ENCODE measurements at regions not wholly inside any gene's neighbourhood (a gene's known extent, or its start where the extent isn't known, plus 50 kb on each side); places are given as distances from the start of the nearest gene placed in this dataset.

DNA sequence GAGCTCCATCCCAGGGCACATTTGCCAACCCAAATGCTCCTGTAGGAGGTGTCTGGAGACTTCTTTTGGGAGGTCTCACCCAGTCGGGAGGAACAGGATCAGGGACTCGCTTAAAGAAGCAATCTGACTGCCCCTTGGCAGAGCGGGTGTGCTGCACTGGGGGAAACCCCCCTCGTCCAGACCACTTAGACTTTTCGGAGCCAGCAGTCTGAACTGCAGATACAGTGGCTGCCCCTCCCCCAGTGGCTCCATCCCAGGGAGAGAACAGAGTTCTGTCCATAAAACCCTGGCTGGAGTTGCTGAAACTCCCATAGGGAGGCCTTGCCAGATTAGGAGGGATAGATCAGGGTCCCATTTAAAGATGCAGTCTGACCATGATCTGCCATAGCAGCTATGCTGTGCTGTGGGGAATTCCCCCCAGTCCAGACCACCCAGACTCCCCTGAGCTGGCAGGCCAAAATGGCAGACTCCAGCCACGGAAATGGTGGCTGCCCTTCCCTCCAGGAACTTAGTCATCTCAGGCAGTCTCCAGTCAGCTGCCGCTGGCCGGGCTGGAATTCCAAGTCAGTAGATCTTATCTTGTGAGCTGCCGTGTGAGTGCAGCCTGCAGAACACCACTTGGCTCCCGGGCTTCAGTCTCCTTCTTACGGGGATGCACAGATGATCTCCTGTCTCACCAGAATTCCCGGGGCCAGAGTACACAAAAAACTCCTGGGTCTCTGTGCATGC is 278.1 kb upstream of the SASH1 start:
- DNase-seq (ENCODE audit: extremely low read depth, insufficient read length): no peak
- Histone ChIP-seq H3K4me3 (replicated peaks; ENCODE audit: low read depth, low read length) (no peak overlapping the region), H3K36me3 (ENCODE audit: control insufficient read depth, insufficient read depth, low read length) (no peaks in the 10 kb centered on the region), H3K27me3 (replicated peaks; ENCODE audit: control insufficient read depth, insufficient read depth, low read length) (no peaks in the 10 kb centered on the region)
- TF ChIP-seq, protein P1, sequence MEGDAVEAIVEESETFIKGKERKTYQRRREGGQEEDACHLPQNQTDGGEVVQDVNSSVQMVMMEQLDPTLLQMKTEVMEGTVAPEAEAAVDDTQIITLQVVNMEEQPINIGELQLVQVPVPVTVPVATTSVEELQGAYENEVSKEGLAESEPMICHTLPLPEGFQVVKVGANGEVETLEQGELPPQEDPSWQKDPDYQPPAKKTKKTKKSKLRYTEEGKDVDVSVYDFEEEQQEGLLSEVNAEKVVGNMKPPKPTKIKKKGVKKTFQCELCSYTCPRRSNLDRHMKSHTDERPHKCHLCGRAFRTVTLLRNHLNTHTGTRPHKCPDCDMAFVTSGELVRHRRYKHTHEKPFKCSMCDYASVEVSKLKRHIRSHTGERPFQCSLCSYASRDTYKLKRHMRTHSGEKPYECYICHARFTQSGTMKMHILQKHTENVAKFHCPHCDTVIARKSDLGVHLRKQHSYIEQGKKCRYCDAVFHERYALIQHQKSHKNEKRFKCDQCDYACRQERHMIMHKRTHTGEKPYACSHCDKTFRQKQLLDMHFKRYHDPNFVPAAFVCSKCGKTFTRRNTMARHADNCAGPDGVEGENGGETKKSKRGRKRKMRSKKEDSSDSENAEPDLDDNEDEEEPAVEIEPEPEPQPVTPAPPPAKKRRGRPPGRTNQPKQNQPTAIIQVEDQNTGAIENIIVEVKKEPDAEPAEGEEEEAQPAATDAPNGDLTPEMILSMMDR (IDR thresholded peaks at IDR 0.05; ENCODE audit: insufficient read depth, low read length, poor library complexity, severe bottlenecking): no peak

- no peaks in the 10 kb centered on the region for H3K27me3 ChIP-seq (replicated peaks; ENCODE audit: control insufficient read depth, insufficient read depth, low read length)
- no peak for DNase-seq (ENCODE audit: extremely low read depth, insufficient read length)
- H3K4me3 ChIP-seq (replicated peaks; ENCODE audit: low read depth, low read length): no peak overlapping the region
- no peaks in the 10 kb centered on the region for H3K36me3 ChIP-seq (ENCODE audit: control insufficient read depth, insufficient read depth, low read length)
- TF ChIP-seq, protein P1 (IDR thresholded peaks at IDR 0.05; ENCODE audit: insufficient read depth, low read length, poor library complexity, severe bottlenecking): no peak
Measured at GRCh38 chr6:148068437-148069061, 274.1 kb upstream of the SASH1 start.

- Histone ChIP-seq H3K36me3 (ENCODE audit: control insufficient read depth, insufficient read depth, low read length) (no peaks in the 10 kb centered on the region), H3K4me3 (replicated peaks; ENCODE audit: low read depth, low read length) (no peak overlapping the region), H3K27me3 (replicated peaks; ENCODE audit: control insufficient read depth, insufficient read depth, low read length) (no peaks in the 10 kb centered on the region)
- TF ChIP-seq, protein P1 (IDR thresholded peaks at IDR 0.05; ENCODE audit: insufficient read depth, low read length, poor library complexity, severe bottlenecking): no peak
- DNase-seq (ENCODE audit: extremely low read depth, insufficient read length): no peak
Measured at GRCh38 chr6:148069256-148069655, 273.4 kb upstream of the SASH1 start.

DNA sequence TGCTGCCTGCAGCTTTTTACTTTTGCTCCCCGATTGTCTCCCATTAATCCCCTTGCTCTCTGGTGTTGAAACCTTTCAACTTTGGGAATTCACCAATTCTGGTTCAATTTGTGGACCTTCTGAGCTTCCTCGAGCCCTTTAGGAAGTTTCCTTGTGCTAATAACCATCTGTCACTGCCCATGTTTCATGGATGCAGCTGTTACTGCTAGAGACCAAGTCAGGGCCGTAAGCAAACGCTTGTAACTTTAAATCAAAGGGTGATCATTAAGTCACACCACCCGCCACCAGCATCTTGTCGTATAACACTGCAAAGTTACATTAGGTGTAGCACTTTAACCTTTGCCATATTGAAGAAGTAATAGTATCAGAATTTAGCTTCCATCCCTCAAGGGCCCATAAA is 268.3 kb upstream of the SASH1 start:
- TF ChIP-seq, protein P1 (IDR thresholded peaks at IDR 0.05; ENCODE audit: insufficient read depth, low read length, poor library complexity, severe bottlenecking): no peak
- H3K36me3 ChIP-seq (ENCODE audit: control insufficient read depth, insufficient read depth, low read length): no peaks in the 10 kb centered on the region
- no peaks in the 10 kb centered on the region for H3K27me3 ChIP-seq (replicated peaks; ENCODE audit: control insufficient read depth, insufficient read depth, low read length)
- DNase-seq (ENCODE audit: extremely low read depth, insufficient read length): no peak
- no peak overlapping the region for H3K4me3 ChIP-seq (replicated peaks; ENCODE audit: low read depth, low read length)

DNA sequence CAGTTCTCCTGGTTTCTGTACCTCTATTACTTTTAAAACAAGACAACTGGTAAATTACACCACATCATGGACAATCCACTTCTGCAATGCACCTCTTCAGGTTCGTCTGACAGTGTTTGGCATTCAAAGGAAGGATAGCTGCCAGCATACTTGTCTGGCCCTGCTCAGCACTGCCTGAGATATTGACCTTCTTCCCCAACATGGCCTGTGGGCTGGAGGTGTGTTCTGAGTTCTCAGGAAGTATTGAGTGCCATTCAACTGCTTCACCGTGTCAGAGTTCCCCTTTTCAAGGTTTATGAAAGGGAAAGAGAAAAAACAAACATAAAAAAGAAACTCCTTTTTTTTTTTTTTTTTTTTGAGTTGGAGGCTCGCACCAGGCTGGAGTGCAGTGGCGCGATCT is 267.9 kb upstream of the SASH1 start:
- TF ChIP-seq, protein P1 (IDR thresholded peaks at IDR 0.05; ENCODE audit: insufficient read depth, low read length, poor library complexity, severe bottlenecking): no peak

More for the DNA sequence above, 267.9 kb upstream of the SASH1 start:
- no peaks in the 10 kb centered on the region for H3K27me3 ChIP-seq (replicated peaks; ENCODE audit: control insufficient read depth, insufficient read depth, low read length)
- no peak overlapping the region for H3K4me3 ChIP-seq (replicated peaks; ENCODE audit: low read depth, low read length)
- no peaks in the 10 kb centered on the region for H3K36me3 ChIP-seq (ENCODE audit: control insufficient read depth, insufficient read depth, low read length)
- no peak for DNase-seq (ENCODE audit: extremely low read depth, insufficient read length)

All from GM06990 (cell line).